Muscle of arm (tissue), 1 donor: ENCODE measurements at regions not wholly inside any gene's neighbourhood (a gene's known extent, or its start where the extent isn't known, plus 50 kb on each side); places are given as distances from the start of the nearest gene placed in this dataset.
"Not testable (repeated sequence)": the region's sequence is repeated elsewhere in the genome, so short reads cannot be mapped to it uniquely, and the experiment has no call there.

ENCODE experiments used
- DNase-seq: peaks from one replicate; pipeline ENCODE4 v3.0.0-alpha.2; 2013

GRCh38 chr5:34266151-34266550 is 223.1 kb upstream of the C1QTNF3 start:
- DNase-seq = not testable (repeated sequence)

- not testable (repeated sequence) for DNase-seq
These were observed 253.7 kb upstream of the C1QTNF3 start for GRCh38 chr5:34296759-34297158.

- not testable (repeated sequence) for DNase-seq
These were observed 286.2 kb upstream of the C1QTNF3 start for GRCh38 chr5:34329201-34329600.

- DNase-seq = not testable (repeated sequence)
These were observed 286.6 kb upstream of the C1QTNF3 start for GRCh38 chr5:34329611-34330108.

GRCh38 chr5:34331928-34332454 is 289.0 kb upstream of the C1QTNF3 start:
- DNase-seq = not testable (repeated sequence)

GRCh38 chr5:34339408-34340001 is 296.5 kb upstream of the C1QTNF3 start:
- DNase-seq = not testable (repeated sequence)

- not testable (repeated sequence) for DNase-seq
These were observed 301.7 kb upstream of the RAI14 start for GRCh38 chr5:34354440-34354839.

GRCh38 chr5:34371417-34371816 is 284.7 kb upstream of the RAI14 start:
- DNase-seq = not testable (repeated sequence)

GRCh38 chr5:34371817-34372216 is 284.3 kb upstream of the RAI14 start:
- not testable (repeated sequence) for DNase-seq

- not testable (repeated sequence) for DNase-seq
These were observed 283.4 kb upstream of the RAI14 start for GRCh38 chr5:34372739-34373138.

GRCh38 chr5:34377651-34378050 is 278.5 kb upstream of the RAI14 start:
- not testable (repeated sequence) for DNase-seq

- not testable (repeated sequence) for DNase-seq
These were observed 277.6 kb upstream of the RAI14 start for GRCh38 chr5:34378498-34378897.

- not testable (repeated sequence) for DNase-seq
These were observed 267.4 kb upstream of the RAI14 start for GRCh38 chr5:34388754-34389153.

GRCh38 chr5:34409373-34409772 is 246.8 kb upstream of the RAI14 start:
- DNase-seq = no peak

GRCh38 chr5:34410411-34411139 is 245.6 kb upstream of the RAI14 start:
- no peak for DNase-seq

- peak; percentile 77 for DNase-seq
These were observed 244.4 kb upstream of the RAI14 start for GRCh38 chr5:34411470-34412346.

- no peak for DNase-seq
These were observed 243.4 kb upstream of the RAI14 start for GRCh38 chr5:34412736-34413135.

GRCh38 chr5:34415559-34416198 is 240.4 kb upstream of the RAI14 start:
- no peak for DNase-seq

GRCh38 chr5:34416501-34417008 is 239.6 kb upstream of the RAI14 start:
- DNase-seq = no peak

GRCh38 chr5:34420191-34420590 is 235.9 kb upstream of the RAI14 start:
- not testable (repeated sequence) for DNase-seq
